Dermis microvascular lymphatic vessel endothelial cell (primary cell): ENCODE measurements at regions not wholly inside any gene's neighbourhood (a gene's known extent, or its start where the extent isn't known, plus 50 kb on each side); places are given as distances from the start of the nearest gene placed in this dataset.
A peak's percentile ranks its signal among the peaks of the same experiment; 100 is the strongest.

ENCODE experiments used
- DNase-seq, 2 donors: peaks; one replicate each; pipeline versions ENCODE4 v3.0.0 to v3.0.0-alpha.2; 2010; ENCODE audit warnings: low read depth in 2 of 2

DNA sequence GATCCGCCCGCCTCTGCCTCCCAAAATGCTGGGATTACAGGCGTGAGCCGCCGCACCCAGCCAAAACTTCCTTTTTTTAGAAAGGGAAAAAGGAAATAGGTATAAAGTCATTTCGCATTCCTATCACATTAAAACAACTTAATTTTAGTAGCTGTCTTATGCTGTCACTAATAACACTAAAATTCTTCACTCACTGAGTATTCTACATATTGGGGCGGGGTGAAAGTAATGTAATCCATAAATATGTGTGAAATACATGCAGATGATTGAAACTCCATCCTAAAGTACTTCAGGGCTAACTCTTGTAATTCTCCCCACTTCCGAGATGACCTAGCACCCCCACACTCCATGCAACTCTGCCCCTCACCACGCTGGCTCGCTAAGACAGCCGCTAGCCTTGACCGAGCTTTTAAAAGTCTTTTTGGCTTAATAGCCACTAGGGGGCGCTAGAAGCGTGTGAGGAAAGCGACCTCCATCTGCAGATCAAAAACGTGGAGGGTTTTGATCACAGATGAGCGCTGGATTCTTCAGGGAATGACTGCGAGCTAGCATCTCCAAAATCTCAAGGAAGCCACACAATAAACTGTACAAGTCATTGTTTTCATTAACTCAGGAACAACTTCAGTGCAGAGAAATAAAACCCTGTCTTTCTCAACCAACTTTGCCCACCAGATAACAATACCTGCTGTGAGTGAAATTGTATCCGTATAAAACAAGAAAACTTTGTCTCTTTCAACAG lies 129.3 kb upstream of the IGF1R start:
- DNase-seq = peak; percentile 46 to 77

GRCh38 chr15:98519767-98520550 lies 128.4 kb upstream of the IGF1R start:
- DNase-seq = no peak

DNA sequence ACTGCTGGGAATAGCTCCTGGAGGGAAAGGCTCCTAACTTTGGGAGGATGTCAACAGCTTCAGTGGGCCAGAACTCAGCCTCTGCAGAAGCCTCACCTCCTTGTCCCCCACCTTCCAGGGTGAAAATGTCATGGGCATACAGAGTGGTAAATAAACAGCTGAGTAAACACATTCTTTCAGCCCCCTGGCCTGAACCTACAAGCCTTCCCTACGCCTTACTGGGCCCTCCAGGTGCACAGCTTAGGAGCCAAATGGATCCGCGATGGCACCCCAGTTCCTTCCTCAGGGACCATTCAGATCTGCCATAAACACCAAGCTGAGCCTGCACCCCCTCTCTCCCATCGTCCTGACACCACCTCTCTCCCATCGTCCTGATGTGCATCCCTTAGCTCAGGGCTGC lies 126.2 kb upstream of the IGF1R start:
- DNase-seq = no peak

- DNase-seq = no peak
Measured at GRCh38 chr15:98523912-98524662, 124.3 kb upstream of the IGF1R start.

GRCh38 chr15:98524838-98525660 lies 123.3 kb upstream of the IGF1R start:
- DNase-seq = no peak

DNA sequence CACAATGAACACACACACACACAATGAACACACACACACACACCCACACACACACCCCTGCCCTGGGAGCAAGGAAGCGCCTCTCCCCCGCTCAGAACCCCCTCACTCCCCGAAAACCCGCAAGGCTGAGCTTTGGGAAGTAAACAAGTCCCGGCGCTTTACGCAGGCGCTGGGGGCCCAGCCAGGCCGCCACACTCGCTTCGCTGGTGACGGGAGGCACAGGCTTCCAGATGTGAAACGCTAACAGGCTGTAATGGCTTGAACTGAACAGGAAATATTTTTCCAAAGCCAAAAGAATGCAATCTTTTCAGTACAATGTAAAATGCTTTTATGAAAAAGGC lies 122.7 kb upstream of the IGF1R start:
- no peak for DNase-seq

DNA sequence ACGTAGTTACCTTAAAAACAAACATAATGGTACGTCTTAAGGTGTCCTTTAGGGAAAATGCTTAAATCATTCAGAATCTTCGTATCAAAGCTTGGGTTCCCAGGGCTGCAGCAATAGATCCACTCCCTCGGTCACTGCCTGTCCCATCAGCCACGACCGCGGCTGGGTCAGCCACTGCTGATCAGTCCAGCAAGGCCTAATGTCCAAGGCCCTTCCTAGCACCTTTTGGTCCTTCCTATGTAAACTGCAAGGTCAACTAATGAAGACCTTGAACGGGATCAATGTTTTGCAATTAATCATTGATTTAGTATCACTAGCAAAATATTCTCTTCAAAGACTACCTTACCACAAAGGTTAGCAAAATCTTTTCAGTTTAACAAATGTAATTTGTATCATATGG lies 122.2 kb upstream of the IGF1R start:
- no peak for DNase-seq

DNA sequence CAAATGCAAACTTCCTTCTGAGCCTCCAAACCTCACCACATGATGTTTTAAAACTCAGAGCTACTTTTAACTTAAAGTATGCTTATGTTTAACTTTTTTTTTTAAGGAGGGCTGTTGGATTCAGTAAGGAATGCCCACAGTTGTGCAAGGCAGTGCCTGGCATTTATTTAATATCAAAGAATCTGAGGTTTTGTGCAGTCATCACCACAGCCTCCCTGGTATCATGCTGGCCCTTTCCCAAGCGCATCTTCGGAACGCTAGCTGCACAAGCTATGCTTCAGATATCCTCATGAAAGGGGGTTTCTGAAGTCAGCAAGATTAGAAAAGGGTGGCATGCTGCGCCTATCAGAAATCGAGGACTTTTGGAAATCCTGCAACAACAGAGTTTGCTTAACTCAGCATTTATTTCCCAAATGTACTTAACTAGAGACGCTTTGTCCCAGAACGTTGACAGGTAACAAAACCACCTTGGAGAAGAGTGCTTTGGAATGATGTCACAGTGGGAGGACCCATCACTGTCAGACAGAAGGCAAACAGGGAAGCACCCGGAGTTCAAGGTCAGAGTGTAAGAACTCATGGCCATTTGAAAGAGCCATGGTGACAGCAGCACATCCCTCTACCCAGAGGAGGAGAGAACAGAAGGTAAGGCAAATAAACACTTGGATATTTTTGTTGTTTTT lies 120.2 kb upstream of the IGF1R start:
- DNase-seq = no peak

DNA sequence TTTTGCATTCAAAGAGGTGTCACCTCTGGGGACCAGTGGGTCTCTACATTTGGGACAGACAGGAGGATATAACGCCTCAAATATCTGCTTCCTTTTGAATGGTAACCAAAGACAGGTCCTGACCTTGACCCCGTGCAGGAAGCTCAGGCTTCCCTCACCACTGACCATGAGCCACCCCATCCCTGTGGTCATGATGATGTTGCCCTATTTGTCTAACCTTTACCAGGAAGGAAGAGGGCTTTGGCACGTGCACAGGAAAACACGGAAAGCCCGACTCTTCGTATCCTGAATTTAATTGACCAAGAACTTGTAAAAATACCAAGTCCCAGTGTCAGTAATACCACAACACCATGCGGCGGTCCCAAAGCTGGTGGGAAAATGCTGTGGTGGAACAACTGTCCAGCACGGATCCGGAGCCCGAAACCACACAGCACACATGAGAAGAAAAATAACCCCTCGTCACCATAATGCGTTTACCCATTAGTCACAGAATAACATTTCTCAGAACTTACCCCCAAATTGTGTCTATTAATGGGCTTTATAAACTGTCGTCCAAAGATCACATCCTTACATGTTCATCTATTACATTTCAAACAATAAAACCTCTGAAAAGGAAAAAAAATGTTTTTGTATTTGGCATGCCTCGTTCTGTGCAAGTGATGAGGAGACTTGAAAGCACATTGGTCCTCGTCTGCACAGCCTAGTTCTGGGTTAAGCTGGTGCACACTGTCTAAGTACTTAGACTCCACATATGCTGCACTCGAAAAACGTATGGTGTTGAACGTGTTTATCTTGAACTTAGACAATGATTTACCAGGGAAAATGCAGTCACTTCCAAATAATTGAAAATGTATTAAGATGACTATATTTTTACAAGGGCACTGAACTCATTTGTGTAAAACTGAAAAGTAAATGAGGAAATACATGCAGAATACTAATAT lies 118.9 kb upstream of the IGF1R start:
- peak in 1 of 2 donors; percentile 26 for DNase-seq

DNA sequence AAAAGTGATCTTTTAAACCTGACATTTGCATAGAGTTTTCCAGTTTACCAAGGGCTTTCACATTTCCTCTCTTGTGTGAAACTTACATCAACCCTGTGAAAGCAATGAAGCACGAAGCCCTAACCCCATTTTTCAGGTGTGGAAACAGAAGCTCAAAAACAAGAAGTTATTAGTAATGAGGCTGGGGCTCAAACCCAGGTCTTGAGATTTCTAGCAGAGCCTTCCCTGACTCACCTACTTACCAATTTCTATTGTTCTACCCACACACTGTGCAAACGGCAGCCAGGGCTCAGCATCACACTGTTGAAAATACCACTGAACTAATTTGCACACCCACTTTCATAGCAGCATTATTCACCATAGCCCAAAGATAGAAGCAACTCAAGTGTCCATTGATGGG lies 117.8 kb upstream of the IGF1R start:
- DNase-seq = no peak

DNA sequence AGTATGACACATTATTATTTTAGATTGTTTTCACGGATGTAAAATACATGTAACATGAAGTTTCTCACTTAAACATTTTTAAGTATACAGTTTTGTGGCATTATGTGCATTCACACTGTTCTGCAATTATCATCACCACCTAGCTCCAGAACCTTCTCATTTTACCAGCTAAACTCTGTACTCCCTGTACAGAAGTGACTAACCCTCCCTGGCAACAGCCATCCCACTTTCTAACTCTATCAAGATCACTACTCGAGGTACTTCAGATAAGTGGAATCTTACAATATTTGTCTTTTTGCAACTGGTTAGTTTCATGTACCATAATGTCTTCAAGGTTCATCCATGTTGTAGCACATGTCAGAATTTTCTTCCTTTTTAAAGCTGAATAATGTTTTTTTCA lies 116.3 kb upstream of the IGF1R start:
- no peak for DNase-seq

DNA sequence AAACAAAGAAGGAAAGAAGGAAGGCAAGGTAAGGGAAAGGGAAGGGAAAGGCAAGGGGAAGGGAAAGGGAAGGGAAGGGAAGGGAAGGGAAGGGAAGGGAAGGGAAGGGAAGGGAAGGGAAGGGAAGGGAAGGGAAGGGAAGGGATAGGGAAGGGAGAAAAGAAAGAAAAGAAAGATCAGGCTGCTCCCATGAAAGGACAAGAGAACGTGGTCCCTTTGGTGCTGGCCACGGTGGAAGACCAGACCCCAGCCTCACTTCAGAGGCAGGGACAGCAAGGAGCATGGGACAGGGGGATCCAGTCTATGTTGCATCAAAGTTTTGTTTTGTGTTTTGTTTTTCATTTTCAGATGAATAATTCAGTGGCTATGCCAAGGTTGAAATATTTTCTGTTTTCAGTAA lies 111.4 kb upstream of the IGF1R start:
- no peak for DNase-seq

DNA sequence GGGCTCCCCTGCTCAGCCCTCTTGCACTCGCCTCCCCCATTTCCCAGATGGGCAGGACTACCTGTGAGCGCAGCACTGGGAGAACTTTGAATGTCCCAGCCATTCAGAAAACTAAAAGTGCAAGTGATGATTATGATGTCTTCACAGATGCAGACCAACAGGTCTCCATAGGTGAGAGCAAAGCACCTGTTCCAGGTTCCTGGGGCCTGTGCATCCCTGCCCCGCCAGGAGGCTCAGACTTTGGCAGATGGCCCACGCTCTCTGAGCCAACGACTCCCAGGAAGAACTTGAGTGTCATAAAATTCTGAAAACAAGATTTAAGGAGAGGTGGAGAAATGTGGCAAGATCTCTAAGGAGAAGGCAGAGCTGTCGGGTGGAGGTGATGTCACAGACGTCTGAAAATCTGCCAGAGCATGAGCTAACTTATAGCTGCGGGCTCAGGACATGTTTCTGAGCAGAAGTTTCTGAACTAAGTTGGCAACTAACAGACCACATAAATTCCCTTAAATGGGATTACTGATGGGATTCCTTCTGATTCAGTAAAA lies 110.8 kb upstream of the IGF1R start:
- DNase-seq = no peak

GRCh38 chr15:98541519-98541918 lies 106.8 kb upstream of the IGF1R start:
- DNase-seq = no peak

DNA sequence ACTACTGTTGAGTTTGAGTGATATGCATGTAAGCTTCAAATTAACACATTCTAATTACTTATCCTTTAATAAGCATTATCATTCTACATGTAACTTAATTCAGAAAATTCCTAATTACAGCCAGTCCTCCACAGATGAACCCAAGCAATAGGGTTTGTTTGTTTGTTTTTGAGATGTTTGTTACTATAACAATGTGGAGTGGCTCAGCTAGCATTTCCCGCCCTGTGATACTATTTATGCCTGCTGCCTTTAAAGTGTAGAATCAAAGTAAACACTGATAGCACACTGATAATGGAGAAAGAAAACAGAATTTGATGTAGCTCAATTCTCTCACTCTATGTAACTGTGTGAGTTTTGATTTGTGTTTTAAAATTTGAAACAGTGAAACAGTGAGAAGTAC lies 105.1 kb upstream of the IGF1R start:
- no peak for DNase-seq

GRCh38 chr15:98546329-98546728 lies 102.0 kb upstream of the IGF1R start:
- no peak for DNase-seq

GRCh38 chr15:98547275-98547674 lies 101.1 kb upstream of the IGF1R start:
- DNase-seq = no peak

- peak in 1 of 2 donors; percentile 5 for DNase-seq
Measured at GRCh38 chr15:98547741-98548138, 100.6 kb upstream of the IGF1R start.

DNA sequence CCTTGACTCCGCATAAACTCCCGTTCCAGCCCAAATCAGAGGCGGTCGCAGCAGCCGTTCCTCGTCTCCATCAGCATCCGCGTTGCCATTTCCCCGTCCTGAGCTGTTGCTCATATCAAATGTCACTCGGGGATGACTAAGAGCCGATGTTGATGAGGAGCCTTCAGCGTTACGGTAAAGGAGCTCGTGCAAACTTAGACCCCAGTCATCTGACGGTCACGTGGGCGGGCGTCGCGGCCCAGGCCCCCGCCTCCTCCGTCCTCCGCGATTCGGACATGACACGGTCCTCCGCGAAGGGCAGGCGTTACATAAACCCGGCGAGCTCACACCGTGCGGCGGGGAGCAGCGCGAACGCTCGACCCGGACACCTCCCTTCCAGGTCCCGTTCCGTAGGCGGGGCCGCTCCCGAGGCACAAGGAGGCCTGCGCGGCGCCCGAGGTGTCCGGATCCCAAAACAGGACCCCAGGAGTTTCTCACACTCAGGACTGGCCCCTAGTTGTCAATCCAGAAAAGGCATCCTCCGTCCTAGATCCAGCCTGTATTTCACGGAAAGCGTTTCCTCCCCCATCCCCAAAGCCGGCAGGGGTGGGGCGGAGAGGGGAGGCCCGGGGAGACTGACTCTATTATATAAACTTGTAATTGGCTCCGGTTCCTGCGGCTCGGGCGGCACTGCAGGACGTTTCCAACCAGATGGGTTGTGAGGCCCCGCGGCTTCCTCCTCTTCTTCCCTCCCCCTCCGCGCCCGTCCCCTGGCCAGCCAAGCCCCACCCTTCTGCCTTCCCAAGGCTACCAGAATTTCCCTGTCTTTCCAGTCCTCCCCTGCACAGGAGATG lies 100.0 kb upstream of the IGF1R start:
- peak in 1 of 2 donors; percentile 59 for DNase-seq
